ENCODE measurements at regions not wholly inside any gene's neighbourhood (a gene's known extent, or its start where the extent isn't known, plus 50 kb on each side); places are given as distances from the start of the nearest gene placed in this dataset.

DNA sequence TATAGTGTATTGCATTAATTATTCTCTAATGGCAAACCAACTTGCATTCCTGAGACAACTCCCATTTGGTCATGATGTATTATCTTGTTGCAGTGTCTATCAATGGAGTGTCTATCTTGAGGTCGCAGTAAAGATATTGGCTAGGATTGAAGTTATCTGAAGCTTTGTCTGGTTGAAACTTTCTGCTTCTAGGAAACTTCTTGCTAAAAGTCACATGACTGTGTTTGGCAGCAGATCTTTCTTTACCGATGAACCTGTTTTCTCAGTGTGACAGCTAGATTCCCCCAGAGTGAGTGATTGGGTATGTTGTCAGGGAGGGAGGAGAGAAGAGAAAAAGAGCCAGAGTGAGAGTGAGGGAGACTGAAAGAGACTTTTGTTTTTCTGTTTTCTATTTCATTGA is 119.6 kb downstream of the QPCT start (continued):
- TF ChIP-seq NCOR1 (IDR thresholded peaks at IDR 0.05) (peak; percentile 17; the same call in 1 of the 2 replicates), CBFA2T2 (conservative IDR thresholded peaks at IDR 0.05) (0 out of 2 replicates have a peak, but pooled peaks have one; percentile 36), ZFX (CRISPR knock-in tag; IDR thresholded peaks at IDR 0.05) (no peak), NR2C1 (IDR thresholded peaks at IDR 0.05) (no peak), NR2C1 (tag; IDR thresholded peaks at IDR 0.05) (no peak), ZSCAN29 (IDR thresholded peaks at IDR 0.05) (no peak), SREBF1 (IDR thresholded peaks at IDR 0.05; ENCODE audit: borderline replicate concordance, low read depth, low read length) (no peak), MCM7 (IDR thresholded peaks at IDR 0.05) (no peak), NUFIP1 (IDR thresholded peaks at IDR 0.05; ENCODE audit: partially characterized antibody) (no peak), MEIS2 (IDR thresholded peaks at IDR 0.05; ENCODE audit: partially characterized antibody) (peak; percentile 63), PTTG1 (tag; IDR thresholded peaks at IDR 0.05; ENCODE audit: low read depth) (no peak), MYBL2 (IDR thresholded peaks at IDR 0.05; ENCODE audit: low read depth) (no peak), MYBL2 (CRISPR knock-in tag; IDR thresholded peaks at IDR 0.05; ENCODE audit: borderline replicate concordance) (no peak), TAF15 (IDR thresholded peaks at IDR 0.05; ENCODE audit: low read depth, low read length) (no peak), ARID1B (IDR thresholded peaks at IDR 0.05) (peak; percentile 46; the same call in 1 of the 2 replicates), SMARCC2 (IDR thresholded peaks at IDR 0.05; ENCODE audit: low read depth) (no peak)
- TF ChIP-seq, protein P1, sequence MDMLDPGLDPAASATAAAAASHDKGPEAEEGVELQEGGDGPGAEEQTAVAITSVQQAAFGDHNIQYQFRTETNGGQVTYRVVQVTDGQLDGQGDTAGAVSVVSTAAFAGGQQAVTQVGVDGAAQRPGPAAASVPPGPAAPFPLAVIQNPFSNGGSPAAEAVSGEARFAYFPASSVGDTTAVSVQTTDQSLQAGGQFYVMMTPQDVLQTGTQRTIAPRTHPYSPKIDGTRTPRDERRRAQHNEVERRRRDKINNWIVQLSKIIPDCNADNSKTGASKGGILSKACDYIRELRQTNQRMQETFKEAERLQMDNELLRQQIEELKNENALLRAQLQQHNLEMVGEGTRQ (CRISPR knock-in tag; IDR thresholded peaks at IDR 0.05): 0 out of 2 replicates have a peak, but pooled peaks have one; percentile 8
- TF ChIP-seq, protein P2, sequence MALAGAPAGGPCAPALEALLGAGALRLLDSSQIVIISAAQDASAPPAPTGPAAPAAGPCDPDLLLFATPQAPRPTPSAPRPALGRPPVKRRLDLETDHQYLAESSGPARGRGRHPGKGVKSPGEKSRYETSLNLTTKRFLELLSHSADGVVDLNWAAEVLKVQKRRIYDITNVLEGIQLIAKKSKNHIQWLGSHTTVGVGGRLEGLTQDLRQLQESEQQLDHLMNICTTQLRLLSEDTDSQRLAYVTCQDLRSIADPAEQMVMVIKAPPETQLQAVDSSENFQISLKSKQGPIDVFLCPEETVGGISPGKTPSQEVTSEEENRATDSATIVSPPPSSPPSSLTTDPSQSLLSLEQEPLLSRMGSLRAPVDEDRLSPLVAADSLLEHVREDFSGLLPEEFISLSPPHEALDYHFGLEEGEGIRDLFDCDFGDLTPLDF (CRISPR knock-in tag; IDR thresholded peaks at IDR 0.05): no peak
- TF ChIP-seq, protein P3, sequence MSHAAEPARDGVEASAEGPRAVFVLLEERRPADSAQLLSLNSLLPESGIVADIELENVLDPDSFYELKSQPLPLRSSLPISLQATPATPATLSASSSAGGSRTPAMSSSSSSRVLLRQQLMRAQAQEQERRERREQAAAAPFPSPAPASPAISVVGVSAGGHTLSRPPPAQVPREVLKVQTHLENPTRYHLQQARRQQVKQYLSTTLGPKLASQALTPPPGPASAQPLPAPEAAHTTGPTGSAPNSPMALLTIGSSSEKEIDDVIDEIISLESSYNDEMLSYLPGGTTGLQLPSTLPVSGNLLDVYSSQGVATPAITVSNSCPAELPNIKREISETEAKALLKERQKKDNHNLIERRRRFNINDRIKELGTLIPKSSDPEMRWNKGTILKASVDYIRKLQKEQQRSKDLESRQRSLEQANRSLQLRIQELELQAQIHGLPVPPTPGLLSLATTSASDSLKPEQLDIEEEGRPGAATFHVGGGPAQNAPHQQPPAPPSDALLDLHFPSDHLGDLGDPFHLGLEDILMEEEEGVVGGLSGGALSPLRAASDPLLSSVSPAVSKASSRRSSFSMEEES (CRISPR knock-in tag; IDR thresholded peaks at IDR 0.05): peak; percentile 98
- TF ChIP-seq, protein P4, sequence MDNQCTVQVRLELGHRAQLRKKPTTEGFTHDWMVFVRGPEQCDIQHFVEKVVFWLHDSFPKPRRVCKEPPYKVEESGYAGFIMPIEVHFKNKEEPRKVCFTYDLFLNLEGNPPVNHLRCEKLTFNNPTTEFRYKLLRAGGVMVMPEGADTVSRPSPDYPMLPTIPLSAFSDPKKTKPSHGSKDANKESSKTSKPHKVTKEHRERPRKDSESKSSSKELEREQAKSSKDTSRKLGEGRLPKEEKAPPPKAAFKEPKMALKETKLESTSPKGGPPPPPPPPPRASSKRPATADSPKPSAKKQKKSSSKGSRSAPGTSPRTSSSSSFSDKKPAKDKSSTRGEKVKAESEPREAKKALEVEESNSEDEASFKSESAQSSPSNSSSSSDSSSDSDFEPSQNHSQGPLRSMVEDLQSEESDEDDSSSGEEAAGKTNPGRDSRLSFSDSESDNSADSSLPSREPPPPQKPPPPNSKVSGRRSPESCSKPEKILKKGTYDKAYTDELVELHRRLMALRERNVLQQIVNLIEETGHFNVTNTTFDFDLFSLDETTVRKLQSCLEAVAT (IDR thresholded peaks at IDR 0.05): peak in 1 of 2 experiments; percentile 59; a peak in 1 of 4 replicates
- TF ChIP-seq, protein P5, sequence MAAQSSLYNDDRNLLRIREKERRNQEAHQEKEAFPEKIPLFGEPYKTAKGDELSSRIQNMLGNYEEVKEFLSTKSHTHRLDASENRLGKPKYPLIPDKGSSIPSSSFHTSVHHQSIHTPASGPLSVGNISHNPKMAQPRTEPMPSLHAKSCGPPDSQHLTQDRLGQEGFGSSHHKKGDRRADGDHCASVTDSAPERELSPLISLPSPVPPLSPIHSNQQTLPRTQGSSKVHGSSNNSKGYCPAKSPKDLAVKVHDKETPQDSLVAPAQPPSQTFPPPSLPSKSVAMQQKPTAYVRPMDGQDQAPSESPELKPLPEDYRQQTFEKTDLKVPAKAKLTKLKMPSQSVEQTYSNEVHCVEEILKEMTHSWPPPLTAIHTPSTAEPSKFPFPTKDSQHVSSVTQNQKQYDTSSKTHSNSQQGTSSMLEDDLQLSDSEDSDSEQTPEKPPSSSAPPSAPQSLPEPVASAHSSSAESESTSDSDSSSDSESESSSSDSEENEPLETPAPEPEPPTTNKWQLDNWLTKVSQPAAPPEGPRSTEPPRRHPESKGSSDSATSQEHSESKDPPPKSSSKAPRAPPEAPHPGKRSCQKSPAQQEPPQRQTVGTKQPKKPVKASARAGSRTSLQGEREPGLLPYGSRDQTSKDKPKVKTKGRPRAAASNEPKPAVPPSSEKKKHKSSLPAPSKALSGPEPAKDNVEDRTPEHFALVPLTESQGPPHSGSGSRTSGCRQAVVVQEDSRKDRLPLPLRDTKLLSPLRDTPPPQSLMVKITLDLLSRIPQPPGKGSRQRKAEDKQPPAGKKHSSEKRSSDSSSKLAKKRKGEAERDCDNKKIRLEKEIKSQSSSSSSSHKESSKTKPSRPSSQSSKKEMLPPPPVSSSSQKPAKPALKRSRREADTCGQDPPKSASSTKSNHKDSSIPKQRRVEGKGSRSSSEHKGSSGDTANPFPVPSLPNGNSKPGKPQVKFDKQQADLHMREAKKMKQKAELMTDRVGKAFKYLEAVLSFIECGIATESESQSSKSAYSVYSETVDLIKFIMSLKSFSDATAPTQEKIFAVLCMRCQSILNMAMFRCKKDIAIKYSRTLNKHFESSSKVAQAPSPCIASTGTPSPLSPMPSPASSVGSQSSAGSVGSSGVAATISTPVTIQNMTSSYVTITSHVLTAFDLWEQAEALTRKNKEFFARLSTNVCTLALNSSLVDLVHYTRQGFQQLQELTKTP (IDR thresholded peaks at IDR 0.05; ENCODE audit: low read depth in 1 of 2, partially characterized antibody in 2 of 2): no peak

Measured in K562 (cell line).